ENCODE measurements at regions not wholly inside any gene's neighbourhood (a gene's known extent, or its start where the extent isn't known, plus 50 kb on each side); places are given as distances from the start of the nearest gene placed in this dataset.

DNA sequence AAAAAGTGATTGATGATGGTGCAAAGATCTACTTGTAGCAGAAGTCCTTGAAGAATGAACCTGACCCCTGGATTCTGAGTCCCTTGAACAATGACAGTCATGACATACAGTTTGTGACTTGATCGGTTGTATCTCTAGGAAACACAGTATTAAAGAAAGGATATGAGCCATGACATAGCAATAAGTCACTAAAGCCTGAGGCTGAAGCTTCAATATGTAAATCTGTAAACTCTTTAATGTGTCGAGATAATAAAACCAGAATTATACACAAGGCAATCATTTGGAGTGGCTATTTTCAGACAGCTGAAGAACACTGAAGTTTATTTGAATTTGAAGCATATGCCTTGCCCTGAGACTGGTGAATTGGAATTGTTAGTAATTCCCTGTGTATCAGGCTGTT, 911.5 kb upstream of the RAG2 start:
- in situ Hi-C loops (cut with MboI; ENCODE audit: low sequenced_read_pairs), result no loop called here
- H3K27me3 ChIP-seq (ENCODE audit: low read depth), result no peaks in the 10 kb centered on the region

GRCh38 chr11:37506531-37506930, 908.5 kb upstream of the RAG2 start:
- H3K36me3 ChIP-seq (replicated peaks), result no peaks in the 10 kb centered on the region
- peaks cover 16% of the 10 kb centered on the region for H3K4me1 ChIP-seq
- in situ Hi-C loops (cut with MboI; ENCODE audit: low sequenced_read_pairs), result no loop called here
- H3K27me3 ChIP-seq (ENCODE audit: low read depth), result no peaks in the 10 kb centered on the region
- H3K9me3 ChIP-seq, result no peaks in the 10 kb centered on the region; the same call in 1 of the 2 replicates
- H3K4me3 ChIP-seq, result no peak overlapping the region
- DNase-seq (ENCODE audit: low spot score in 2 of 2), result no peak

More for the DNA sequence above, 911.5 kb upstream of the RAG2 start:
- no peaks in the 10 kb centered on the region for H3K36me3 ChIP-seq (replicated peaks)
- H3K4me3 ChIP-seq, result no peak overlapping the region
- DNase-seq (ENCODE audit: low spot score in 2 of 2), result no peak
- H3K4me1 ChIP-seq, result peaks cover 10% of the 10 kb centered on the region
- no peaks in the 10 kb centered on the region; the same call in 1 of the 2 replicates for H3K9me3 ChIP-seq

DNA sequence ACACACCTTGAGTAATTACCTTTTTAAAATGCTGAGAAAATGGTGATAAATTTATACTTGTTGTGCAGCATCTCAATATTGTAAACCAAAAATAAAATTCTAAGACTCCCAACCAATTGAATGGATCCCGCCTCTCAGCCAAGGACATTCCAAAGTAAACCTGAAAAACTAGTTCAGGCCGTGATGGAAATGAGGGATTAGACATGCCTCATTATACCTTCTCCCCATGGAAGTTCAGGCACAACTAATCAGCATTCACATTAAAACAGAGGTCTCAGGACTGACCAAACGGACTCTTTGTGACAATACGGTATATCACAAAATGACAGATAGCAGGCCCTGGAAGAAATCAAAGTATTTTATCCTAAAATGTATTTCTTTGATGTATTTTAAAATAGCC, 907.4 kb upstream of the RAG2 start:
- Histone ChIP-seq H3K4me3 (no peak overlapping the region), H3K36me3 (replicated peaks) (no peaks in the 10 kb centered on the region), H3K27me3 (ENCODE audit: low read depth) (no peaks in the 10 kb centered on the region), H3K4me1 (peaks cover 16% of the 10 kb centered on the region), H3K9me3 (no peaks in the 10 kb centered on the region; the same call in 1 of the 2 replicates)
- DNase-seq (ENCODE audit: low spot score in 2 of 2), result no peak
- in situ Hi-C loops (cut with MboI; ENCODE audit: low sequenced_read_pairs), result no loop called here

GRCh38 chr11:37504921-37505320, 906.9 kb upstream of the RAG2 start:
- no peak overlapping the region for H3K4me3 ChIP-seq
- in situ Hi-C loops (cut with MboI; ENCODE audit: low sequenced_read_pairs), result no loop called here
- H3K4me1 ChIP-seq, result peaks cover 16% of the 10 kb centered on the region
- no peak for DNase-seq (ENCODE audit: low spot score in 2 of 2)
- no peaks in the 10 kb centered on the region; the same call in 1 of the 2 replicates for H3K9me3 ChIP-seq
- no peaks in the 10 kb centered on the region for H3K27me3 ChIP-seq (ENCODE audit: low read depth)
- H3K36me3 ChIP-seq (replicated peaks), result no peaks in the 10 kb centered on the region

DNA sequence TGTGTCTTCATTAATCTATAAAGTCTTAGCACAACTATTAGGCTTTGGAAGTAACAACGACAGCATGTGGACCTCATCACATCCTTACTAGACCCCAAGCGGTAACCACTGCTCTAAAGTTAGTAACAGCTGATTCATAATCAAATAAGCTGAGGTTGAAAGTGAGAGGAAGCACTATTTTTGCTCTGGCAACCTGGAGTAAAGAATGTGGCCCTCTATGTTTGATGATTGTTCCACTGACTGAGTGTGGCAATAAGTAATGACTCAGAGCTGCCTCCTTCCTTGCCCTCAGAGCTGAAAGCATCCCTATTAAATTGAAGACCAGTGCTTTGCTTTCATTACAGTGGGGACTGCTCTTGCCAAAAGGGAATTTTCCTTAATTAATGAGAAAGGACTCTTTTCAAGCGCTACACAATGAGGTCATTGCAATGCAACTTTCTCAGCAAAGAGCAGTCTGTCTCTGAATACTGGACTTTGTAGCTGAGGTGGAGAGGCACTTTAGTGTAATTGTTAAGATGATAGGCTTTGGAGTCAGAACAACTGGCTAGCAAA, 906.1 kb upstream of the RAG2 start:
- H3K9me3 ChIP-seq, result no peaks in the 10 kb centered on the region; the same call in 1 of the 2 replicates
- peak; percentile 32 to 80 for DNase-seq (ENCODE audit: low spot score in 2 of 2)
- in situ Hi-C loops (cut with MboI; ENCODE audit: low sequenced_read_pairs), result no loop called here
- H3K4me1 ChIP-seq, result peaks cover 11% of the 10 kb centered on the region
- H3K36me3 ChIP-seq (replicated peaks), result no peaks in the 10 kb centered on the region
- no peaks in the 10 kb centered on the region for H3K27me3 ChIP-seq (ENCODE audit: low read depth)
- H3K4me3 ChIP-seq, result no peak overlapping the region

DNA sequence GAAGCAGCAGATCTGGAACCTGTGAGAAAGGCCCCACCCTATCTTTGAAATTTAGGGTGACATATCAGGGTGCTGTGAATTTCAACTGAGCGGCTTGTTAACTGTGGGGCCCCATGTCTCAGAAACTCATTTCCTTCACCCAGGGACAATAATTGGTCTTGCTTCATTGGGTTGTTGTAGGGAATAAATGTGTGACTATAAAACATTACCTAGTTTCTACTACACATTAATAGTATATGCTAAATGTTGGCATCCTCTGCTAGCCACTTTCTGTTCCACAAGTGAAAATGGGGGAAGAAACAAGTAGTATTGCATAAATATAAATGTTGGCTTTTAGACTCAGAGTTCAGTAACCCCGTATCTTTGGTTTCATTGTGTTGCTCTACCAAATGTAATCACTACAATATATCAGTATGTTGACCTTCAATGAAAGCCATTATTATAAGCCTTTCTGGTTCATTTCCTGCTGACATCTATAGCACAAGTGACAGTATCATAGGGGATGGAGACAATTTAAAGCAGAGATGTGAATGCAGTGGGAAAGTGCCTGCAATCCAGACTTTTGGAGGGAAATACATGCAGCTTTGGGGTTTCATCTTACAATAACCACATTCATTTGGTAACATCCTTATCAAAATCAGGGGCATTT, 905.5 kb upstream of the RAG2 start:
- no peak for DNase-seq (ENCODE audit: low spot score in 2 of 2)
- peaks cover 11% of the 10 kb centered on the region for H3K4me1 ChIP-seq

GRCh38 chr11:37502202-37502601, 904.2 kb upstream of the RAG2 start:
- Histone ChIP-seq H3K4me1 (peaks cover 14% of the 10 kb centered on the region), H3K9me3 (no peaks in the 10 kb centered on the region; the same call in 1 of the 2 replicates), H3K27me3 (ENCODE audit: low read depth) (no peaks in the 10 kb centered on the region), H3K4me3 (no peak overlapping the region), H3K36me3 (replicated peaks) (no peaks in the 10 kb centered on the region)
- in situ Hi-C loops (cut with MboI; ENCODE audit: low sequenced_read_pairs), result no loop called here
- DNase-seq (ENCODE audit: low spot score in 2 of 2), result no peak

More for the DNA sequence above, 905.5 kb upstream of the RAG2 start:
- Histone ChIP-seq H3K9me3 (no peaks in the 10 kb centered on the region; the same call in 1 of the 2 replicates), H3K27me3 (ENCODE audit: low read depth) (no peaks in the 10 kb centered on the region), H3K4me3 (no peak overlapping the region), H3K36me3 (replicated peaks) (no peaks in the 10 kb centered on the region)
- in situ Hi-C loops (cut with MboI; ENCODE audit: low sequenced_read_pairs), result no loop called here

- no peaks in the 10 kb centered on the region for H3K27me3 ChIP-seq (ENCODE audit: low read depth)
- no peaks in the 10 kb centered on the region for H3K36me3 ChIP-seq (replicated peaks)
- in situ Hi-C loops (cut with MboI; ENCODE audit: low sequenced_read_pairs), result no loop called here
- H3K9me3 ChIP-seq, result no peaks in the 10 kb centered on the region
- no peak overlapping the region for H3K4me3 ChIP-seq
- peaks cover 16% of the 10 kb centered on the region for H3K4me1 ChIP-seq
- DNase-seq (ENCODE audit: low spot score in 2 of 2), result no peak
Measured at GRCh38 chr11:37500425-37500824, 902.4 kb upstream of the RAG2 start.

GRCh38 chr11:37497326-37497725, 899.3 kb upstream of the RAG2 start:
- Histone ChIP-seq H3K4me3 (no peak overlapping the region), H3K4me1 (peaks cover 10% of the 10 kb centered on the region), H3K27me3 (ENCODE audit: low read depth) (no peaks in the 10 kb centered on the region), H3K36me3 (replicated peaks) (no peaks in the 10 kb centered on the region), H3K9me3 (no peaks in the 10 kb centered on the region)
- in situ Hi-C loops (cut with MboI; ENCODE audit: low sequenced_read_pairs), result no loop called here
- no peak for DNase-seq (ENCODE audit: low spot score in 2 of 2)

DNA sequence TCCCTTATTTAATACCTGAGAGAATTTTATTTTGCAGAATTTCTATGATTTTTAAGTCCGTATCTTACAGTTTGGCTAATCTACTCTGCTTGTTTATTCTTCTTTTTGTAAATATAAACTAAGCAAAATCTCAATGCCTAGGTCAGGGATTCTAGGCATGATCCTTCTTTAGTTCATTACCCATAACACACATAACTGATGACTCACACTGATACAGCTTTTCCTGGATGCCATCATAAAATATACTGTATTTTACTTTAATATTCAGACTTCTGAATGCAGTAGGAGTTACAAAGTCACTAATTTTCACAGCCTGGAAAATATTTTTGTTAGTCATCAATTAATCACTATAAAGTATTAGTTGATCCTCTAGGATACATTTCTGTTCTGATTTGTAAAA, 898.2 kb upstream of the RAG2 start:
- in situ Hi-C loops (cut with MboI; ENCODE audit: low sequenced_read_pairs), result no loop called here
- H3K4me1 ChIP-seq, result peaks cover 10% of the 10 kb centered on the region
- H3K36me3 ChIP-seq (replicated peaks), result no peaks in the 10 kb centered on the region
- H3K9me3 ChIP-seq, result no peaks in the 10 kb centered on the region
- no peaks in the 10 kb centered on the region for H3K27me3 ChIP-seq (ENCODE audit: low read depth)
- no peak for DNase-seq (ENCODE audit: low spot score in 2 of 2)
- no peak overlapping the region for H3K4me3 ChIP-seq

DNA sequence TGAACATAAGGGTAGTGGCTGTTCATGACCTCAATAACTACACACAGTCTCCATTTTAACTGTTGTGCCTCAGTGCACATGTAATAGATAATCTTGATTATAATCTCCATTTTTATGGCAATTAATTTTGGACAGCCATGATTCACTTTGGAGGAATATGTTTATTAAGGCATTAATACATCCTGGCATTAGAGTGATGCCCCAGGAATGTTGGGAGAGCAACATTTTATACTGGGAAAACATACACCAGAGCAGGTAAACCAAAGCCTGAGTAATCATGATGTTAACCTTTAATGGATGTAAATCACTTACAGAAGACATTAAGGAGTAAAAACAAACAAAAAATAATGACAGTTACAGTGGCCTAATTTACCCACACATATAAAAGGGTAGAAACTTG, 886.3 kb upstream of the RAG2 start:
- no peak for DNase-seq (ENCODE audit: low spot score in 2 of 2)
- H3K27me3 ChIP-seq (ENCODE audit: low read depth), result no peaks in the 10 kb centered on the region
- in situ Hi-C loops (cut with MboI; ENCODE audit: low sequenced_read_pairs), result no loop called here
- H3K4me1 ChIP-seq, result no peaks in the 10 kb centered on the region
- no peak overlapping the region for H3K4me3 ChIP-seq
- H3K36me3 ChIP-seq (replicated peaks), result no peaks in the 10 kb centered on the region
- no peaks in the 10 kb centered on the region for H3K9me3 ChIP-seq

- in situ Hi-C loops (cut with MboI; ENCODE audit: low sequenced_read_pairs), result no loop called here
- H3K4me1 ChIP-seq, result no peaks in the 10 kb centered on the region
- H3K36me3 ChIP-seq (replicated peaks), result no peaks in the 10 kb centered on the region
- H3K4me3 ChIP-seq, result no peak overlapping the region
- no peaks in the 10 kb centered on the region for H3K27me3 ChIP-seq (ENCODE audit: low read depth)
- no peak for DNase-seq (ENCODE audit: low spot score in 2 of 2)
- no peaks in the 10 kb centered on the region for H3K9me3 ChIP-seq
Measured at GRCh38 chr11:37483761-37484160, 885.7 kb upstream of the RAG2 start.

GRCh38 chr11:37474889-37475288, 876.9 kb upstream of the RAG2 start:
- no peaks in the 10 kb centered on the region for H3K27me3 ChIP-seq (ENCODE audit: low read depth)
- H3K36me3 ChIP-seq (replicated peaks), result no peaks in the 10 kb centered on the region
- no peak for DNase-seq (ENCODE audit: low spot score in 2 of 2)
- H3K4me1 ChIP-seq, result peaks cover 12% of the 10 kb centered on the region
- H3K9me3 ChIP-seq, result no peaks in the 10 kb centered on the region
- H3K4me3 ChIP-seq, result no peak overlapping the region
- in situ Hi-C loops (cut with MboI; ENCODE audit: low sequenced_read_pairs), result no loop called here

GRCh38 chr11:37468344-37468743, 870.3 kb upstream of the RAG2 start:
- no peak for DNase-seq (ENCODE audit: low spot score in 2 of 2)
- Histone ChIP-seq H3K36me3 (replicated peaks) (no peaks in the 10 kb centered on the region), H3K4me3 (no peak overlapping the region), H3K27me3 (ENCODE audit: low read depth) (no peaks in the 10 kb centered on the region), H3K9me3 (no peaks in the 10 kb centered on the region), H3K4me1 (no peaks in the 10 kb centered on the region)
- in situ Hi-C loops (cut with MboI; ENCODE audit: low sequenced_read_pairs), result no loop called here

Measured in HAP-1 (cell line).